DND-41 (cell line): ENCODE measurements at regions not wholly inside any gene's neighbourhood (a gene's known extent, or its start where the extent isn't known, plus 50 kb on each side); places are given as distances from the start of the nearest gene placed in this dataset.

ENCODE experiments used
- ATAC-seq: fragments of 200-7000 bp; cut with Tn5 transposase; 3 replicates; pipeline ENCODE4 v1.9.1; 2021; ENCODE audit warnings: low read depth; ENCODE audit not compliant: insufficient read depth
- DNase-seq: peaks from one replicate; pipeline ENCODE4 v3.0.0-alpha.2; 2020
- H2AFZ ChIP-seq: 2 replicates; pipeline ENCODE4 v1.6.0; 2012; ENCODE audit warnings: low read depth, low read length
- H3K27ac ChIP-seq: 2 replicates; pipeline ENCODE4 v1.5.1; 2012; ENCODE audit warnings: low read length, inconsistent platforms
- H3K27me3 ChIP-seq: fragments of 200-600 bp; sonication (generic); 2 replicates; pipeline ENCODE4 v1.6.0; 2012; ENCODE audit warnings: low read length, mild to moderate bottlenecking, inconsistent platforms; ENCODE audit not compliant: insufficient read depth, poor library complexity
- H3K36me3 ChIP-seq: 2 replicates; pipeline ENCODE4 v1.5.1; 2012; ENCODE audit warnings: low read length, inconsistent platforms; ENCODE audit not compliant: insufficient read depth
- H3K4me1 ChIP-seq: 2 replicates; pipeline ENCODE4 v1.5.1; 2012; ENCODE audit warnings: mild to moderate bottlenecking, low read length; ENCODE audit not compliant: insufficient read depth
- H3K4me2 ChIP-seq: 2 replicates; pipeline ENCODE4 v1.6.0; 2012; ENCODE audit warnings: mild to moderate bottlenecking, moderate library complexity, low read length, inconsistent platforms; ENCODE audit not compliant: insufficient read depth
- H3K4me3 ChIP-seq, 2 experiments: fragments of 200-600 bp in 1 of 2; shearing (Covaris generic) in 1 of 2; 2 replicates each; pipeline ENCODE4 v1.5.1; 2012 to 2016; ENCODE audit warnings: inconsistent platforms in 2 of 2, low read length in 2 of 2, mild to moderate bottlenecking in 2 of 2, low read depth in 1 of 2, moderate library complexity in 1 of 2
- H3K79me2 ChIP-seq: 2 replicates; pipeline ENCODE4 v1.6.0; 2012; ENCODE audit warnings: low read length, inconsistent platforms; ENCODE audit not compliant: insufficient read depth
- H3K9ac ChIP-seq: 2 replicates; pipeline ENCODE4 v1.6.0; 2012; ENCODE audit warnings: low read depth, mild to moderate bottlenecking, inconsistent platforms, low read length, moderate library complexity
- H3K9me3 ChIP-seq: 2 replicates; pipeline ENCODE4 v1.5.1; 2012; ENCODE audit warnings: low read length, moderate library complexity, mild to moderate bottlenecking, inconsistent platforms; ENCODE audit not compliant: insufficient read depth, severe bottlenecking
- H4K20me1 ChIP-seq: 2 replicates; pipeline ENCODE4 v1.6.0; 2012; ENCODE audit warnings: low read length; ENCODE audit not compliant: insufficient read depth
- CTCF ChIP-seq: IDR thresholded peaks from 2 replicates; pipeline ENCODE4 v1.5.1; 2012; ENCODE audit warnings: borderline replicate concordance, low read length, moderate library complexity, mild to moderate bottlenecking; ENCODE audit not compliant: poor library complexity, severe bottlenecking; ENCODE audit errors: extremely low read depth
- EZH2 ChIP-seq: IDR thresholded peaks from 3 replicates; pipeline ENCODE4 v1.6.1; 2012; ENCODE audit warnings: borderline replicate concordance, low read depth, mild to moderate bottlenecking, moderate library complexity, low read length, inconsistent platforms; ENCODE audit not compliant: severe bottlenecking

- no peak for ATAC-seq
- Histone ChIP-seq H3K9ac (no peak overlapping the region), H2AFZ (no peak overlapping the region), H4K20me1 (no peaks in the 10 kb centered on the region), H3K4me2 (no peak overlapping the region), H3K79me2 (no peaks in the 10 kb centered on the region), H3K36me3 (no peaks in the 10 kb centered on the region), H3K4me1 (no peaks in the 10 kb centered on the region), H3K27me3 (no peaks in the 10 kb centered on the region), H3K9me3 (no peaks in the 10 kb centered on the region), H3K27ac (no peak overlapping the region), H3K4me3 (no peak overlapping the region)
- TF ChIP-seq CTCF (no peak), EZH2 (no peak)
- no peak for DNase-seq
Observed at GRCh38 chr6:132084811-132085509, 133.8 kb upstream of the CCN2 start.

- H3K27me3 ChIP-seq, result no peaks in the 10 kb centered on the region
- TF ChIP-seq CTCF, result no peak
- no peak for TF ChIP-seq EZH2
Observed at GRCh38 chr6:132082421-132082820, 131.2 kb upstream of the CCN2 start.

GRCh38 chr6:132081338-132081737 is 130.2 kb upstream of the CCN2 start:
- ATAC-seq (no peak), DNase-seq (no peak)
- no peaks in the 10 kb centered on the region for H3K27me3 ChIP-seq
- H3K79me2 ChIP-seq, result no peaks in the 10 kb centered on the region
- H3K4me2 ChIP-seq, result no peak overlapping the region
- no peak overlapping the region for H2AFZ ChIP-seq
- H3K4me3 ChIP-seq, result no peak overlapping the region
- no peak for TF ChIP-seq EZH2
- no peak for TF ChIP-seq CTCF
- H3K9ac ChIP-seq, result no peak overlapping the region
- no peaks in the 10 kb centered on the region for H4K20me1 ChIP-seq
- no peak overlapping the region for H3K27ac ChIP-seq
- H3K4me1 ChIP-seq, result no peaks in the 10 kb centered on the region
- H3K36me3 ChIP-seq, result no peaks in the 10 kb centered on the region
- no peaks in the 10 kb centered on the region for H3K9me3 ChIP-seq

More at GRCh38 chr6:132082421-132082820, 131.2 kb upstream of the CCN2 start:
- no peaks in the 10 kb centered on the region for H3K4me1 ChIP-seq
- H3K36me3 ChIP-seq, result no peaks in the 10 kb centered on the region
- H3K4me3 ChIP-seq, result no peak overlapping the region
- no peaks in the 10 kb centered on the region for H3K9me3 ChIP-seq
- no peak for ATAC-seq
- H4K20me1 ChIP-seq, result no peaks in the 10 kb centered on the region
- no peak overlapping the region for H2AFZ ChIP-seq
- no peaks in the 10 kb centered on the region for H3K79me2 ChIP-seq
- no peak overlapping the region for H3K9ac ChIP-seq
- H3K4me2 ChIP-seq, result no peak overlapping the region
- no peak overlapping the region for H3K27ac ChIP-seq
- no peak for DNase-seq

GRCh38 chr6:132079286-132079685 is 128.1 kb upstream of the CCN2 start:
- no peak overlapping the region for H3K9ac ChIP-seq
- no peak overlapping the region for H3K4me3 ChIP-seq
- H3K4me1 ChIP-seq, result no peaks in the 10 kb centered on the region
- H4K20me1 ChIP-seq, result no peaks in the 10 kb centered on the region
- TF ChIP-seq EZH2 (no peak), CTCF (no peak)
- no peak overlapping the region for H2AFZ ChIP-seq
- no peaks in the 10 kb centered on the region for H3K27me3 ChIP-seq
- ATAC-seq (no peak), DNase-seq (no peak)
- no peaks in the 10 kb centered on the region for H3K79me2 ChIP-seq
- H3K27ac ChIP-seq, result no peak overlapping the region
- H3K9me3 ChIP-seq, result no peaks in the 10 kb centered on the region
- no peaks in the 10 kb centered on the region for H3K36me3 ChIP-seq
- H3K4me2 ChIP-seq, result no peak overlapping the region
